B cell (primary cell): ENCODE measurements at regions not wholly inside any gene's neighbourhood (a gene's known extent, or its start where the extent isn't known, plus 50 kb on each side); places are given as distances from the start of the nearest gene placed in this dataset.

Experiments used
- ATAC-seq: fragments of 200-7000 bp; cut with Tn5 transposase; one replicate; pipeline ENCODE4 v1.10.0; 2021; ENCODE audit warnings: low read depth, mild to moderate bottlenecking, moderate number of reproducible peaks, moderate library complexity
- CTCF ChIA-PET: fragments of 350-600 bp; sonication (Branson Sonifier 250); formaldehyde crosslinking; loops from one replicate; lab custom pipeline; 2021; ENCODE audit warnings: antibody characterized with exemption, inconsistent platforms; lab: Charles Lee
- POLR2A ChIA-PET: fragments of 350-600 bp; sonication (Branson Sonifier 250); formaldehyde crosslinking; loops from one replicate; lab custom pipeline; 2021; ENCODE audit warnings: antibody characterized with exemption; lab: Charles Lee
- DNase-seq: peaks from one replicate; pipeline ENCODE4 v3.0.0; 2013
- H2AFZ ChIP-seq: 2 replicates; pipeline ENCODE4 v1.6.1; 2012; ENCODE audit warnings: mild to moderate bottlenecking, low read depth, low read length; ENCODE audit not compliant: insufficient read depth, poor library complexity, severe bottlenecking
- H3K27ac ChIP-seq, 2 donors: 1 replicate in 1 of 2; 2 replicates in 1 of 2; pipeline ENCODE4 v1.5.1; 2012 to 2013; ENCODE audit warnings: low read length in 2 of 2, mild to moderate bottlenecking in 2 of 2, moderate library complexity in 1 of 2
- H3K27me3 ChIP-seq, 4 experiments: fragments of 200-600 bp in 1 of 4; sonication (generic) in 1 of 4; replicated peaks in 1 of 4; 1 replicate in 2 of 4; 2 replicates in 2 of 4; pipeline versions ENCODE4 v1.6.1 to v1.7.0; 2013 to 2016; ENCODE audit warnings: low read length in 3 of 4, mild to moderate bottlenecking in 2 of 4, mixed read lengths in 1 of 4, moderate library complexity in 1 of 4; ENCODE audit not compliant: insufficient read depth in 4 of 4, control insufficient read depth in 3 of 4; ENCODE audit errors: control extremely low read depth in 1 of 4
- H3K36me3 ChIP-seq, 2 experiments: replicated peaks in 1 of 2; 1 replicate in 1 of 2; 2 replicates in 1 of 2; pipeline versions ENCODE4 v1.6.1 to v1.7.1; 2013; ENCODE audit warnings: low read length in 1 of 2; ENCODE audit not compliant: insufficient read depth in 2 of 2, control insufficient read depth in 1 of 2; ENCODE audit errors: control extremely low read depth in 1 of 2, extremely low read depth in 1 of 2
- H3K4me1 ChIP-seq, 2 donors: fragments of 200-600 bp in 1 of 2; sonication (generic) in 1 of 2; 1 replicate in 1 of 2; 2 replicates in 1 of 2; pipeline versions ENCODE4 v1.5.1 to v1.6.1; 2013 to 2017; ENCODE audit warnings: low read length in 2 of 2; ENCODE audit not compliant: control insufficient read depth in 2 of 2, insufficient read depth in 2 of 2
- H3K4me2 ChIP-seq: replicated peaks from 2 replicates; pipeline ENCODE3; 2012; ENCODE audit warnings: mild to moderate bottlenecking, low read depth, low read length; ENCODE audit not compliant: poor library complexity, severe bottlenecking
- H3K4me3 ChIP-seq, 5 experiments: fragments of 200-600 bp in 1 of 5; sonication (generic) in 1 of 5; 1 replicate in 3 of 5; 2 replicates in 2 of 5; pipeline versions ENCODE4 v1.5.1 to v1.7.0; 2011 to 2016; ENCODE audit warnings: low read length in 4 of 5, mild to moderate bottlenecking in 4 of 5, low read depth in 2 of 5, control low read depth in 1 of 5, moderate library complexity in 1 of 5; ENCODE audit not compliant: insufficient read depth in 1 of 5; ENCODE audit errors: control extremely low read depth in 1 of 5, extremely low read depth in 1 of 5
- H3K79me2 ChIP-seq: fragments of 200-600 bp; sonication (generic); one replicate; pipeline ENCODE4 v1.6.0; 2016; ENCODE audit warnings: low read length; ENCODE audit not compliant: control insufficient read depth, insufficient read depth
- H3K9ac ChIP-seq: fragments of 200-600 bp; sonication (generic); 2 replicates; pipeline ENCODE4 v1.6.1; 2017; ENCODE audit warnings: mild to moderate bottlenecking, low read length, moderate library complexity
- H3K9me3 ChIP-seq, 3 donors: one replicate each; pipeline versions ENCODE4 v1.6.1 to v1.7.1; 2013; ENCODE audit warnings: low read length in 2 of 3; ENCODE audit not compliant: control insufficient read depth in 2 of 3, insufficient read depth in 1 of 3; ENCODE audit errors: control extremely low read depth in 1 of 3
- H4K20me1 ChIP-seq: 2 replicates; pipeline ENCODE4 v1.6.0; 2012; ENCODE audit warnings: mild to moderate bottlenecking, low read length; ENCODE audit not compliant: insufficient read depth, control insufficient read depth, poor library complexity, severe bottlenecking
- H3K27ac Mint-ChIP-seq: one replicate; pipeline ENCODE4 v1.8.0; 2021; ENCODE audit warnings: mixed read lengths
- H3K27me3 Mint-ChIP-seq: one replicate; pipeline ENCODE4 v1.8.0; 2021; ENCODE audit warnings: mixed read lengths
- H3K4me1 Mint-ChIP-seq: one replicate; pipeline ENCODE4 v1.8.0; 2021; ENCODE audit warnings: mixed read lengths
- H3K4me3 Mint-ChIP-seq: one replicate; pipeline ENCODE4 v1.8.0; 2021; ENCODE audit warnings: mixed read lengths
- H3K9me3 Mint-ChIP-seq: one replicate; pipeline ENCODE4 v1.8.0; 2022; ENCODE audit warnings: mixed read lengths; ENCODE audit not compliant: insufficient read depth
- CTCF ChIP-seq: fragments of 200-600 bp; IDR thresholded peaks from one replicate; pipeline ENCODE4 v1.8.0; 2022; ENCODE audit warnings: antibody characterized with exemption, mild to moderate bottlenecking
- EZH2 ChIP-seq: IDR thresholded peaks from 2 replicates; pipeline ENCODE4 v1.6.1; 2012; ENCODE audit warnings: borderline replicate concordance, low read depth, mild to moderate bottlenecking, moderate library complexity, low read length; ENCODE audit not compliant: insufficient read depth, poor library complexity, severe bottlenecking
- WGBS: methylation state at CpG from one replicate; pipeline ENCODE4 v1.1.5; 2013; ENCODE audit warnings: missing lambda C conversion rate; ENCODE audit not compliant: insufficient coverage; 5-methylcytosine and 5-hydroxymethylcytosine counted together
- intact Hi-C: fragments of 100-400 bp; cut with micrococcal nuclease; formaldehyde crosslinking; loops from one replicate; pipeline ENCODE4 v1.10.0; 2022

GRCh38 chr2:34892256-34892655 is 1293.2 kb upstream of the FAM98A start:
- no peaks in the 10 kb centered on the region for H3K4me1 Mint-ChIP-seq
- peaks cover 0 to 7% (median 0%) of the 10 kb centered on the region in 3 donors for H3K9me3 ChIP-seq
- H2AFZ ChIP-seq: no peak overlapping the region
- TF ChIP-seq CTCF (no peak), EZH2 (no peak)
- no peak overlapping the region for H3K27ac ChIP-seq
- H3K4me3 ChIP-seq: no peak overlapping the region
- no peak overlapping the region for H3K4me3 Mint-ChIP-seq
- no peaks in the 10 kb centered on the region for H3K79me2 ChIP-seq
- no peaks in the 10 kb centered on the region for H3K9me3 Mint-ChIP-seq
- CTCF ChIA-PET: no interaction called here
- intact Hi-C loops: no loop called here
- ATAC-seq: no peak
- no peaks in the 10 kb centered on the region for H3K36me3 ChIP-seq
- H3K27me3 Mint-ChIP-seq: no peaks in the 10 kb centered on the region
- POLR2A ChIA-PET: no interaction called here
- no peaks in the 10 kb centered on the region for H4K20me1 ChIP-seq
- no peak for DNase-seq
- 72% methylated on average over 3 of the region's 5 CpGs for WGBS
- H3K4me2 ChIP-seq: no peak overlapping the region
- no peak overlapping the region for H3K27ac Mint-ChIP-seq
- no peaks in the 10 kb centered on the region for H3K27me3 ChIP-seq
- no peaks in the 10 kb centered on the region for H3K4me1 ChIP-seq
- no peak overlapping the region for H3K9ac ChIP-seq

GRCh38 chr2:34875091-34875745 is 1276.1 kb upstream of the FAM98A start:
- Histone ChIP-seq H3K4me2 (no peak overlapping the region), H3K9me3 (no peaks in the 10 kb centered on the region), H3K36me3 (no peaks in the 10 kb centered on the region), H3K27me3 (no peaks in the 10 kb centered on the region), H3K9ac (no peak overlapping the region), H3K4me1 (no peaks in the 10 kb centered on the region), H4K20me1 (no peaks in the 10 kb centered on the region), H3K79me2 (no peaks in the 10 kb centered on the region), H3K27ac (no peak overlapping the region), H3K4me3 (no peak overlapping the region), H2AFZ (no peak overlapping the region)
- Mint-ChIP-seq H3K27ac (no peak overlapping the region), H3K4me3 (no peak overlapping the region), H3K9me3 (peaks cover 4% of the 10 kb centered on the region), H3K4me1 (no peaks in the 10 kb centered on the region), H3K27me3 (no peaks in the 10 kb centered on the region)
- intact Hi-C loops: no loop called here
- no CpG with 5 or more reads among the region's 4 CpGs for whole genome bisulfite sequencing
- no peak for DNase-seq
- POLR2A ChIA-PET: no interaction called here
- no peak for TF ChIP-seq CTCF
- no peak for TF ChIP-seq EZH2
- ATAC-seq: no peak
- CTCF ChIA-PET: no interaction called here
